Ishikawa (cell line): ENCODE measurements at regions not wholly inside any gene's neighbourhood (a gene's known extent, or its start where the extent isn't known, plus 50 kb on each side); places are given as distances from the start of the nearest gene placed in this dataset.
A peak's percentile ranks its signal among the peaks of the same experiment; 100 is the strongest.

Experiments
- CEBPB ChIP-seq: IDR thresholded peaks from 2 replicates; pipeline ENCODE4 v1.6.1; 2012
- CREB1 ChIP-seq: IDR thresholded peaks from 2 replicates; pipeline ENCODE4 v1.6.1; 2012; ENCODE audit warnings: low read depth
- EGR1 ChIP-seq: IDR thresholded peaks from 2 replicates; pipeline ENCODE4 v1.6.1; 2012
- EP300 ChIP-seq: IDR thresholded peaks from 2 replicates; pipeline ENCODE4 v1.6.1; 2012; ENCODE audit warnings: borderline replicate concordance
- FOXM1 ChIP-seq: IDR thresholded peaks from 2 replicates; pipeline ENCODE4 v1.6.1; 2012; ENCODE audit warnings: low read depth, borderline replicate concordance
- MAX ChIP-seq: IDR thresholded peaks from 2 replicates; pipeline ENCODE4 v1.6.1; 2012
- NFIC ChIP-seq: IDR thresholded peaks from 2 replicates; pipeline ENCODE4 v1.6.1; 2012
- RAD21 ChIP-seq: IDR thresholded peaks from 2 replicates; pipeline ENCODE4 v1.6.1; 2012; ENCODE audit warnings: low read depth
- REST ChIP-seq: IDR thresholded peaks from 2 replicates; pipeline ENCODE4 v1.6.1; 2012; ENCODE audit warnings: low read depth, mild to moderate bottlenecking
- TAF1 ChIP-seq: IDR thresholded peaks from 2 replicates; pipeline ENCODE4 v1.6.1; 2012; ENCODE audit warnings: low read depth, mild to moderate bottlenecking
- TCF12 ChIP-seq: IDR thresholded peaks from 2 replicates; pipeline ENCODE4 v1.6.1; 2012; ENCODE audit warnings: low read depth
- TEAD4 ChIP-seq: IDR thresholded peaks from 2 replicates; pipeline ENCODE4 v1.6.1; 2012
- USF1 ChIP-seq: IDR thresholded peaks from 2 replicates; pipeline ENCODE4 v1.6.1; 2012
- YY1 ChIP-seq: IDR thresholded peaks from 2 replicates; pipeline ENCODE4 v1.6.1; 2012; ENCODE audit warnings: low read depth
- ZBTB7A ChIP-seq: IDR thresholded peaks from 2 replicates; pipeline ENCODE4 v1.6.1; 2012; ENCODE audit warnings: low read depth

- TF ChIP-seq RAD21 (no peak), EP300 (no peak), USF1 (no peak), CEBPB (no peak), EGR1 (no peak), MAX (no peak), ZBTB7A (no peak), TEAD4 (no peak), NFIC (no peak), YY1 (no peak), TCF12 (no peak), TAF1 (no peak), FOXM1 (no peak)
These were observed 305.5 kb downstream of the FAT4 start for GRCh38 chr4:125620066-125620860.

- TF ChIP-seq EP300 (no peak), YY1 (no peak), RAD21 (no peak), TEAD4 (no peak), MAX (no peak), USF1 (no peak), CEBPB (no peak), CREB1 (no peak), ZBTB7A (no peak), NFIC (no peak), FOXM1 (no peak), TAF1 (no peak), TCF12 (no peak), EGR1 (no peak), REST (no peak)
These were observed 310.2 kb downstream of the FAT4 start for GRCh38 chr4:125624951-125625350.

GRCh38 chr4:125626946-125627345 lies 312.2 kb downstream of the FAT4 start:
- TF ChIP-seq REST (no peak), CEBPB (no peak), NFIC (no peak), EP300 (no peak), TCF12 (no peak), ZBTB7A (no peak), MAX (no peak)

GRCh38 chr4:125639182-125639621 lies 324.4 kb downstream of the FAT4 start:
- TF ChIP-seq EP300: no peak
- peak; percentile 69 for TF ChIP-seq EGR1

GRCh38 chr4:125641611-125642010 lies 326.9 kb downstream of the FAT4 start:
- no peak for TF ChIP-seq CEBPB
- TF ChIP-seq TCF12: no peak
- TF ChIP-seq EGR1: no peak
- no peak for TF ChIP-seq YY1
- TF ChIP-seq ZBTB7A: no peak
- no peak for TF ChIP-seq TEAD4
- TF ChIP-seq USF1: no peak
- no peak for TF ChIP-seq CREB1
- no peak for TF ChIP-seq REST
- TF ChIP-seq NFIC: no peak
- TF ChIP-seq EP300: no peak
- TF ChIP-seq MAX: no peak
- no peak for TF ChIP-seq FOXM1
- no peak for TF ChIP-seq TAF1
- TF ChIP-seq RAD21: no peak
